ENCODE measurements at regions not wholly inside any gene's neighbourhood (a gene's known extent, or its start where the extent isn't known, plus 50 kb on each side); places are given as distances from the start of the nearest gene placed in this dataset.
A peak's percentile ranks its signal among the peaks of the same experiment; 100 is the strongest.

GRCh38 chr7:25494896-25495295 lies 266.6 kb upstream of the NPVF start:
- intact Hi-C loops (cut with DNase I; ENCODE audit: low total_unique reads) = no loop called here
- H3K4me3 ChIP-seq = no peak overlapping the region
- H3K27me3 ChIP-seq = no peaks in the 10 kb centered on the region
- H3K9me3 ChIP-seq = no peaks in the 10 kb centered on the region
- no peak for TF ChIP-seq CTCF (IDR thresholded peaks at IDR 0.05)
- no peak for TF ChIP-seq POLR2AphosphoS5 (IDR thresholded peaks at IDR 0.05)
- TF ChIP-seq POLR2A (IDR thresholded peaks at IDR 0.05) = no peak
- peak overlapping the region in 1 of 2 donors; percentile 27 for H3K27ac ChIP-seq
- DNase-seq (ENCODE audit: low spot score in 2 of 2) = no peak
- H3K4me1 ChIP-seq = no peaks in the 10 kb centered on the region
- no peaks in the 10 kb centered on the region for H3K36me3 ChIP-seq

GRCh38 chr7:25495342-25496250 lies 267.3 kb upstream of the NPVF start:
- Histone ChIP-seq H3K4me3 (no peak overlapping the region), H3K4me1 (no peaks in the 10 kb centered on the region), H3K36me3 (no peaks in the 10 kb centered on the region), H3K27ac (peak overlapping the region in 1 of 2 donors; percentile 27), H3K9me3 (no peaks in the 10 kb centered on the region), H3K27me3 (no peaks in the 10 kb centered on the region)
- DNase-seq (ENCODE audit: low spot score in 2 of 2) = no peak
- TF ChIP-seq CTCF (IDR thresholded peaks at IDR 0.05) (no peak), POLR2A (IDR thresholded peaks at IDR 0.05) (no peak), POLR2AphosphoS5 (IDR thresholded peaks at IDR 0.05) (no peak)
- intact Hi-C loops (cut with DNase I; ENCODE audit: low total_unique reads) = no loop called here

- Histone ChIP-seq H3K4me1 (no peaks in the 10 kb centered on the region), H3K36me3 (no peaks in the 10 kb centered on the region), H3K9me3 (no peaks in the 10 kb centered on the region), H3K4me3 (peak overlapping the region in 1 of 3 donors; percentile 34), H3K27ac (peak overlapping the region; percentile 2 to 62), H3K27me3 (no peaks in the 10 kb centered on the region)
- intact Hi-C loops (cut with DNase I; ENCODE audit: low total_unique reads) = no loop called here
- DNase-seq (ENCODE audit: low spot score in 2 of 2) = no peak
- TF ChIP-seq POLR2A (IDR thresholded peaks at IDR 0.05) = no peak
- TF ChIP-seq POLR2AphosphoS5 (IDR thresholded peaks at IDR 0.05) = no peak
Measured at GRCh38 chr7:25496476-25497368, 268.4 kb upstream of the NPVF start.

GRCh38 chr7:25500393-25500921 lies 272.2 kb upstream of the NPVF start:
- no peak overlapping the region for H3K27ac ChIP-seq
- H3K4me3 ChIP-seq = no peak overlapping the region
- no peaks in the 10 kb centered on the region for H3K36me3 ChIP-seq
- TF ChIP-seq POLR2AphosphoS5 (IDR thresholded peaks at IDR 0.05) = no peak
- no peak for TF ChIP-seq POLR2A (IDR thresholded peaks at IDR 0.05)
- no peak for TF ChIP-seq CTCF (IDR thresholded peaks at IDR 0.05)
- DNase-seq (ENCODE audit: low spot score in 2 of 2) = no peak
- no peaks in the 10 kb centered on the region for H3K27me3 ChIP-seq
- no peaks in the 10 kb centered on the region for H3K9me3 ChIP-seq
- H3K4me1 ChIP-seq = no peaks in the 10 kb centered on the region
- intact Hi-C loops (cut with DNase I; ENCODE audit: low total_unique reads) = no loop called here

GRCh38 chr7:25503306-25503705 lies 275.0 kb upstream of the NPVF start:
- H3K4me1 ChIP-seq = no peaks in the 10 kb centered on the region
- TF ChIP-seq POLR2AphosphoS5 (IDR thresholded peaks at IDR 0.05) = no peak
- TF ChIP-seq POLR2A (IDR thresholded peaks at IDR 0.05) = no peak
- TF ChIP-seq CTCF (IDR thresholded peaks at IDR 0.05) = no peak
- intact Hi-C loops (cut with DNase I; ENCODE audit: low total_unique reads) = no loop called here
- no peak for DNase-seq (ENCODE audit: low spot score in 2 of 2)
- no peaks in the 10 kb centered on the region for H3K36me3 ChIP-seq
- H3K9me3 ChIP-seq = no peaks in the 10 kb centered on the region
- H3K27me3 ChIP-seq = no peaks in the 10 kb centered on the region
- no peak overlapping the region for H3K4me3 ChIP-seq
- H3K27ac ChIP-seq = no peak overlapping the region

Data from breast epithelium (tissue), 4 donors.